Osteoblast (primary cell): ENCODE measurements at regions not wholly inside any gene's neighbourhood (a gene's known extent, or its start where the extent isn't known, plus 50 kb on each side); places are given as distances from the start of the nearest gene placed in this dataset.

Source experiments
- DNase-seq: peaks from one replicate; pipeline ENCODE4 v3.0.0; 2011; ENCODE audit warnings: low spot score, mixed read lengths; ENCODE audit not compliant: insufficient read length; ENCODE audit errors: missing footprints
- H2AFZ ChIP-seq: 2 replicates; pipeline ENCODE4 v1.6.0; 2011; ENCODE audit warnings: mild to moderate bottlenecking, low read length
- H3K27ac ChIP-seq: 2 replicates; pipeline ENCODE4 v1.5.1; 2011; ENCODE audit warnings: mild to moderate bottlenecking, low read depth, low read length, moderate library complexity
- H3K27me3 ChIP-seq: 2 replicates; pipeline ENCODE4 v1.6.0; 2012; ENCODE audit warnings: mild to moderate bottlenecking, control low read depth, inconsistent platforms, low read length, moderate library complexity; ENCODE audit not compliant: insufficient read depth
- H3K36me3 ChIP-seq: 2 replicates; pipeline ENCODE4 v1.5.1; 2011; ENCODE audit warnings: mild to moderate bottlenecking, low read length, control low read depth, moderate library complexity; ENCODE audit not compliant: insufficient read depth
- H3K4me1 ChIP-seq: 2 replicates; pipeline ENCODE4 v1.5.1; 2011; ENCODE audit warnings: mild to moderate bottlenecking, low read length, control low read depth, moderate library complexity; ENCODE audit not compliant: insufficient read depth
- H3K4me2 ChIP-seq: 2 replicates; pipeline ENCODE4 v1.6.0; 2011; ENCODE audit warnings: mild to moderate bottlenecking, low read length; ENCODE audit not compliant: insufficient read depth
- H3K4me3 ChIP-seq: fragments of 200-600 bp; sonication (generic); 3 replicates; pipeline ENCODE4 v1.5.1; 2012; ENCODE audit warnings: mild to moderate bottlenecking, low read length, inconsistent platforms; ENCODE audit not compliant: insufficient read depth
- H3K79me2 ChIP-seq: 2 replicates; pipeline ENCODE4 v1.6.0; 2012; ENCODE audit warnings: mild to moderate bottlenecking, low read length, control low read depth, inconsistent platforms; ENCODE audit not compliant: insufficient read depth
- H3K9me3 ChIP-seq: 2 replicates; pipeline ENCODE4 v1.5.1; 2011; ENCODE audit warnings: low read depth, low read length, control low read depth
- H4K20me1 ChIP-seq: 2 replicates; pipeline ENCODE4 v1.6.0; 2012; ENCODE audit warnings: mild to moderate bottlenecking, low read length, control low read depth; ENCODE audit not compliant: insufficient read depth
- TF ChIP-seq, protein P1 (sequence below): IDR thresholded peaks from 2 replicates; pipeline ENCODE4 v1.5.1; 2011; ENCODE audit warnings: mild to moderate bottlenecking, low read depth, low read length, moderate library complexity; ENCODE audit errors: extremely low read depth

DNA sequence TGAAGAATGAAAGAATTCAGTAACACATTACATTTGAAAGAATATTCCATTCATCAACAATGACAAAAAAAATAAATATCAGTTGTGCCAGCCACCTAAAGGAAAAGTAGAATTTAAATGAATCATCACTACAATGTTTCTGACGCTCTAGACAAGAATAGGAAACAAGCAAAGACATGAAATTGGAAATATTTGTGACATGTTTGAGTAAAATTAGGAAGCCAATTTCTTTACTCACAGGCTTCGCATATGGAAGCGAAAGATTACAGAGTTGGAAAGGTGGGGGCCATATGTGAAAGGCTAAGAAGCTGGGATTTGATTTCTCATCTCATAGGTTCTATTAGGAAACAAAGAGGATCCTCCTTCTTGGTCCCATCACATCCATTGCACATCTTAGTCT is 279.0 kb downstream of the IPO8 start:
- TF ChIP-seq, protein P1, sequence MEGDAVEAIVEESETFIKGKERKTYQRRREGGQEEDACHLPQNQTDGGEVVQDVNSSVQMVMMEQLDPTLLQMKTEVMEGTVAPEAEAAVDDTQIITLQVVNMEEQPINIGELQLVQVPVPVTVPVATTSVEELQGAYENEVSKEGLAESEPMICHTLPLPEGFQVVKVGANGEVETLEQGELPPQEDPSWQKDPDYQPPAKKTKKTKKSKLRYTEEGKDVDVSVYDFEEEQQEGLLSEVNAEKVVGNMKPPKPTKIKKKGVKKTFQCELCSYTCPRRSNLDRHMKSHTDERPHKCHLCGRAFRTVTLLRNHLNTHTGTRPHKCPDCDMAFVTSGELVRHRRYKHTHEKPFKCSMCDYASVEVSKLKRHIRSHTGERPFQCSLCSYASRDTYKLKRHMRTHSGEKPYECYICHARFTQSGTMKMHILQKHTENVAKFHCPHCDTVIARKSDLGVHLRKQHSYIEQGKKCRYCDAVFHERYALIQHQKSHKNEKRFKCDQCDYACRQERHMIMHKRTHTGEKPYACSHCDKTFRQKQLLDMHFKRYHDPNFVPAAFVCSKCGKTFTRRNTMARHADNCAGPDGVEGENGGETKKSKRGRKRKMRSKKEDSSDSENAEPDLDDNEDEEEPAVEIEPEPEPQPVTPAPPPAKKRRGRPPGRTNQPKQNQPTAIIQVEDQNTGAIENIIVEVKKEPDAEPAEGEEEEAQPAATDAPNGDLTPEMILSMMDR: no peak
- H3K9me3 ChIP-seq: no peaks in the 10 kb centered on the region

DNA sequence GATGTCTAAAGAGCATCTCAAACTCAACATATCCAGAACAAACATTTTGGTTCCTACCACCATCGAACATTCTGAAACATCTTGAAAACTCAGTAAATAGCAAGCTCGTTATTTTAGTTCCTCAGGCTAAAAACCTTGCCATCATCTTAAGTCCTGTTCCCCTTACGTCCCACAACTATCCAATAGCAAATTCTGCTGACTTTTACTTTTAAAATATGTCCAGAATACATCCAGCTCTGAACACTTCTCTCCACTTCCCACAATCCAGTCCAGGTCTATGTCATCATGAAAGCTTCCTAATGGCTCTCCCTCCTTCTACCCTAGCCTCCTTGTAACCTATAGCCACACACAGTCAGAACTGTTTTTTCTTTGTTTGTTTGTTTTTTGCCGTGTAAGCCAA is 279.9 kb downstream of the IPO8 start:
- Histone ChIP-seq H3K9me3 (no peaks in the 10 kb centered on the region), H2AFZ (no peak overlapping the region), H3K79me2 (no peaks in the 10 kb centered on the region), H3K4me1 (peaks cover 29% of the 10 kb centered on the region), H3K4me2 (no peak overlapping the region), H3K4me3 (no peak overlapping the region), H4K20me1 (no peaks in the 10 kb centered on the region), H3K36me3 (no peaks in the 10 kb centered on the region), H3K27me3 (no peaks in the 10 kb centered on the region), H3K27ac (no peak overlapping the region)
- TF ChIP-seq, protein P1: no peak
- no peak for DNase-seq

More for the DNA sequence above, 279.0 kb downstream of the IPO8 start:
- Histone ChIP-seq H4K20me1 (no peaks in the 10 kb centered on the region), H3K36me3 (no peaks in the 10 kb centered on the region), H3K79me2 (no peaks in the 10 kb centered on the region), H3K4me2 (no peak overlapping the region), H3K4me1 (peaks cover 32% of the 10 kb centered on the region), H3K4me3 (no peak overlapping the region), H3K27ac (peak overlapping the region; percentile 93), H3K27me3 (no peaks in the 10 kb centered on the region), H2AFZ (no peak overlapping the region)
- DNase-seq: no peak

DNA sequence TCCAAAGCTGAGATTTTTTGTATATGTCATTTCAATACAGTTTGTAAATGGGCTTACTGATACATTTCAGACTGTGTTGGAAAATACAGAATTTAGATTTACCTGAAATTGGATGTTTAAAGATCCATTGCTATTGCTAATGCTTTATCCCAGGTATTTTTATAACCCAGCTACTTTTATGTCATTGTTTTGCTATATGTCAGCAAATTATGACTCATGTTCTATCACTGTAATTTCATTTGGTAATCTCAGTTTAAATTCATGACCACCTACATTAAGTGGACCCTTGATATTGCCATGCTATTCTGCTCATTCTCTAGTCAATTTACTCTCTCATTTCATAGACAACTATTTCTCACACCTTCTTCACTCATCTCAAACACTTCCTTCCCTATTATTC is 281.2 kb downstream of the IPO8 start:
- no peaks in the 10 kb centered on the region for H3K9me3 ChIP-seq
- H4K20me1 ChIP-seq: no peaks in the 10 kb centered on the region
- H3K27me3 ChIP-seq: no peaks in the 10 kb centered on the region
- no peak overlapping the region for H3K4me3 ChIP-seq
- DNase-seq: no peak
- H3K27ac ChIP-seq: no peak overlapping the region
- H3K4me1 ChIP-seq: peaks cover 23% of the 10 kb centered on the region
- H3K36me3 ChIP-seq: no peaks in the 10 kb centered on the region
- TF ChIP-seq, protein P1: no peak
- no peaks in the 10 kb centered on the region for H3K79me2 ChIP-seq
- H3K4me2 ChIP-seq: no peak overlapping the region
- H2AFZ ChIP-seq: no peak overlapping the region

DNA sequence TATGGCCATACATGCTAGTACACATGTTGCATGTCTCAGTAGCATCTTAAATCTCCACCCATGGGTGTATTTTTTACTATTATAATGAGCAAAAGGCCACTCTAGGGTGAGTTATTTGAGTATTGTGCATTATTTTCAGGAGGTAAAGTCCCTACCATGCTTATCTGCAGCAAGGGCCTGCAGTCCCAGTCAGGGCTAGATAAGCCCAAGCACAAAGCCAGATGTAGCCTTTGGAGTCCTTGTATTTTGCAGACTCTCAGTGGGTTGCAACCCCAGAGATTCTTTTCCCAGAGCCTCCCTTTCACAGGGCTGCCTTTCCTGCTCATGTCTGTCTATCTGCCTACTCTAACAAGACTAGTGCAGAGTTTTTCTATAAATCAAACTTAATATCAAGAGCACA is 295.3 kb downstream of the IPO8 start:
- Histone ChIP-seq H4K20me1 (no peaks in the 10 kb centered on the region), H3K27me3 (no peaks in the 10 kb centered on the region), H3K27ac (no peak overlapping the region), H3K36me3 (no peaks in the 10 kb centered on the region), H3K9me3 (no peaks in the 10 kb centered on the region), H3K4me1 (no peaks in the 10 kb centered on the region), H3K4me3 (no peak overlapping the region), H3K4me2 (no peak overlapping the region), H3K79me2 (no peaks in the 10 kb centered on the region), H2AFZ (no peak overlapping the region)
- TF ChIP-seq, protein P1: no peak
- no peak for DNase-seq
